H1 (cell line): ENCODE measurements at regions not wholly inside any gene's neighbourhood (a gene's known extent, or its start where the extent isn't known, plus 50 kb on each side); places are given as distances from the start of the nearest gene placed in this dataset.

Experiments used
- CTCF ChIA-PET: fragments of 300-600 bp; sonication (Branson Sonifier 250); formaldehyde crosslinking; loops from one replicate; lab custom pipeline; 2021; ENCODE audit not compliant: partially characterized antibody; lab: Charles Lee
- POLR2A ChIA-PET: fragments of 300-600 bp; sonication (Branson Sonifier 250); formaldehyde crosslinking; loops from one replicate; lab custom pipeline; 2021; ENCODE audit warnings: inconsistent platforms; ENCODE audit not compliant: partially characterized antibody; lab: Charles Lee
- DNase-seq, 2 experiments: peaks; one replicate each; pipeline versions ENCODE4 v3.0.0 to v3.0.0-alpha.2; 2010 to 2022; ENCODE audit warnings: low spot score in 2 of 2, low read depth in 1 of 2, mixed read lengths in 1 of 2
- FAIRE-seq: peaks from 2 replicates; lab custom pipeline; 2011; peaks lifted over from hg19 to GRCh38; lab: Jason Lieb, UNC
- H2AFZ ChIP-seq: 2 replicates; pipeline ENCODE4 v1.8.1; 2012; ENCODE audit warnings: low read length, inconsistent platforms
- H2AK5ac ChIP-seq: 2 replicates; pipeline ENCODE4 v1.6.1; 2013; ENCODE audit warnings: low read depth, low read length
- H2BK120ac ChIP-seq: replicated peaks from 2 replicates; pipeline ENCODE3; 2013; ENCODE audit warnings: low read depth, low read length, inconsistent platforms
- H2BK12ac ChIP-seq: 2 replicates; pipeline ENCODE4 v1.6.1; 2013; ENCODE audit warnings: low read depth, low read length
- H2BK15ac ChIP-seq: 2 replicates; pipeline ENCODE4 v1.6.1; 2013; ENCODE audit warnings: low read length
- H2BK20ac ChIP-seq: 2 replicates; pipeline ENCODE4 v1.6.1; 2013; ENCODE audit warnings: low read length
- H2BK5ac ChIP-seq: 2 replicates; pipeline ENCODE4 v1.6.1; 2013; ENCODE audit warnings: low read depth, low read length
- H3K14ac ChIP-seq: 2 replicates; pipeline ENCODE4 v1.6.1; 2013; ENCODE audit warnings: inconsistent platforms; ENCODE audit not compliant: insufficient read length
- H3K18ac ChIP-seq: 2 replicates; pipeline ENCODE4 v1.6.1; 2013; ENCODE audit warnings: low read length; ENCODE audit errors: extremely low read depth
- H3K23ac ChIP-seq: 2 replicates; pipeline ENCODE4 v1.6.1; 2013; ENCODE audit warnings: inconsistent platforms; ENCODE audit not compliant: insufficient read length
- H3K23me2 ChIP-seq: 2 replicates; pipeline ENCODE4 v1.6.1; 2013; ENCODE audit warnings: low read depth, low read length
- H3K27ac ChIP-seq: 2 replicates; pipeline ENCODE4 v1.6.1; 2011; ENCODE audit warnings: low read depth, low read length, inconsistent platforms
- H3K27me3 ChIP-seq, 4 experiments: replicated peaks in 1 of 4; 1 replicate in 1 of 4; 2 replicates in 3 of 4; pipeline versions ENCODE4 v1.6.1 to v1.8.1; 2011 to 2013; ENCODE audit warnings: low read length in 3 of 4, mild to moderate bottlenecking in 3 of 4, inconsistent platforms in 2 of 4, mixed read lengths in 2 of 4, moderate library complexity in 1 of 4; ENCODE audit not compliant: control insufficient read depth in 3 of 4, insufficient read depth in 3 of 4; ENCODE audit errors: extremely low read depth in 1 of 4
- H3K36me3 ChIP-seq, 4 experiments: 2 replicates each; pipeline versions ENCODE4 v1.6.1 to v1.8.1; 2011 to 2013; ENCODE audit warnings: mild to moderate bottlenecking in 4 of 4, low read length in 3 of 4, moderate library complexity in 2 of 4, control low read depth in 1 of 4, inconsistent platforms in 1 of 4; ENCODE audit not compliant: insufficient read depth in 4 of 4, control insufficient read depth in 2 of 4
- H3K4ac ChIP-seq: replicated peaks from 2 replicates; pipeline ENCODE3; 2013; ENCODE audit warnings: low read length, low read depth, mixed read lengths, inconsistent platforms; ENCODE audit not compliant: insufficient read length
- H3K4me1 ChIP-seq, 4 experiments: replicated peaks in 1 of 4; 1 replicate in 1 of 4; 2 replicates in 3 of 4; pipeline versions ENCODE4 v1.6.1 to v1.8.1; 2011 to 2013; ENCODE audit warnings: low read length in 3 of 4, inconsistent platforms in 2 of 4, mixed read lengths in 1 of 4; ENCODE audit not compliant: insufficient read depth in 4 of 4, control insufficient read depth in 3 of 4
- H3K4me2 ChIP-seq, 2 experiments: 2 replicates each; pipeline versions ENCODE4 v1.6.1 to v1.8.1; 2011 to 2013; ENCODE audit warnings: low read depth in 2 of 2, low read length in 2 of 2, control low read depth in 1 of 2, inconsistent platforms in 1 of 2, mild to moderate bottlenecking in 1 of 2; ENCODE audit not compliant: insufficient read depth in 1 of 2
- H3K4me3 ChIP-seq, 4 experiments: fragments of 200-600, 300-600 bp in 1 of 4; sonication (generic), shearing (Covaris generic), sonication (Bioruptor Twin) in 1 of 4; 2 replicates each; pipeline versions ENCODE4 v1.5.1 to v1.8.1; 2011 to 2016; ENCODE audit warnings: low read length in 4 of 4, low read depth in 3 of 4, control low read depth in 2 of 4, inconsistent platforms in 2 of 4, mild to moderate bottlenecking in 2 of 4, mixed read lengths in 1 of 4, moderate library complexity in 1 of 4; ENCODE audit not compliant: insufficient read depth in 2 of 4; ENCODE audit errors: extremely low read depth in 1 of 4
- H3K56ac ChIP-seq: replicated peaks from 2 replicates; pipeline ENCODE3; 2013; ENCODE audit warnings: low read depth, mild to moderate bottlenecking, mixed read lengths, low read length, inconsistent platforms; ENCODE audit not compliant: insufficient read length
- H3K79me1 ChIP-seq: 2 replicates; pipeline ENCODE4 v1.6.1; 2013; ENCODE audit warnings: low read depth, low read length, control low read depth
- H3K79me2 ChIP-seq, 2 experiments: 2 replicates each; pipeline versions ENCODE4 v1.6.1 to v1.8.1; 2012 to 2013; ENCODE audit warnings: low read length in 2 of 2, mild to moderate bottlenecking in 2 of 2, inconsistent platforms in 1 of 2; ENCODE audit not compliant: insufficient read depth in 2 of 2, control insufficient read depth in 1 of 2
- H3K9ac ChIP-seq, 4 experiments: replicated peaks in 1 of 4; 1 replicate in 1 of 4; 2 replicates in 3 of 4; pipeline versions ENCODE4 v1.6.1 to v1.8.1; 2011 to 2013; ENCODE audit warnings: low read depth in 3 of 4, low read length in 3 of 4, control low read depth in 2 of 4, mild to moderate bottlenecking in 2 of 4, moderate library complexity in 2 of 4, inconsistent platforms in 1 of 4; ENCODE audit errors: extremely low read depth in 1 of 4
- H3K9me3 ChIP-seq, 2 experiments: 2 replicates each; pipeline versions ENCODE4 v1.6.1 to v1.8.1; 2012 to 2013; ENCODE audit warnings: mild to moderate bottlenecking in 2 of 2, moderate library complexity in 2 of 2, control low read depth in 1 of 2, inconsistent platforms in 1 of 2, low read depth in 1 of 2, low read length in 1 of 2, mixed read lengths in 1 of 2; ENCODE audit not compliant: insufficient read depth in 2 of 2
- H4K20me1 ChIP-seq, 2 experiments: replicated peaks in 1 of 2; 2 replicates each; pipeline versions ENCODE3 to v1.8.1; 2011 to 2013; ENCODE audit warnings: inconsistent platforms in 2 of 2, low read length in 2 of 2, mild to moderate bottlenecking in 1 of 2; ENCODE audit not compliant: insufficient read depth in 2 of 2, control insufficient read depth in 1 of 2
- H4K5ac ChIP-seq: 2 replicates; pipeline ENCODE4 v1.6.1; 2013; ENCODE audit warnings: low read length, low read depth, mixed read lengths, inconsistent platforms; ENCODE audit not compliant: insufficient read length
- H4K8ac ChIP-seq: 2 replicates; pipeline ENCODE4 v1.8.0; 2013; ENCODE audit warnings: mild to moderate bottlenecking, moderate library complexity, low read length, inconsistent platforms; ENCODE audit not compliant: insufficient read depth; ENCODE audit errors: extremely low read depth
- H4K91ac ChIP-seq: replicated peaks from 2 replicates; pipeline ENCODE3; 2013; ENCODE audit warnings: low read length, mixed read lengths, inconsistent platforms; ENCODE audit not compliant: insufficient read length
- ATF3 ChIP-seq: IDR thresholded peaks from 2 replicates; pipeline ENCODE4 v1.6.1; 2011; ENCODE audit warnings: low read depth, mild to moderate bottlenecking, low read length; ENCODE audit not compliant: insufficient read depth
- BCL11A ChIP-seq, 2 experiments: IDR thresholded peaks; one replicate each; pipeline ENCODE4 v1.6.1; 2011; ENCODE audit warnings: low read depth in 2 of 2, low read length in 2 of 2, mild to moderate bottlenecking in 2 of 2
- CEBPB ChIP-seq: IDR thresholded peaks from 2 replicates; pipeline ENCODE4 v1.6.1; 2012; ENCODE audit warnings: low read depth, low read length
- CHD1 ChIP-seq: IDR thresholded peaks from 2 replicates; pipeline ENCODE4 v1.6.1; 2012; ENCODE audit warnings: low read depth, low read length, improper control_type of control experiment
- CREB1 ChIP-seq: IDR thresholded peaks from 2 replicates; pipeline ENCODE4 v1.6.1; 2012; ENCODE audit warnings: inconsistent platforms
- CTCF ChIP-seq, 3 experiments: IDR thresholded peaks; 1 replicate in 2 of 3; 2 replicates in 1 of 3; pipeline versions ENCODE4 v1.5.1 to v1.6.1; 2011; ENCODE audit warnings: low read length in 3 of 3, mild to moderate bottlenecking in 3 of 3, inconsistent platforms in 2 of 3, low read depth in 1 of 3, moderate library complexity in 1 of 3; ENCODE audit not compliant: insufficient read depth in 1 of 3; ENCODE audit errors: control extremely low read depth in 1 of 3
- EGR1 ChIP-seq: IDR thresholded peaks from 2 replicates; pipeline ENCODE4 v1.6.1; 2011; ENCODE audit warnings: low read depth, low read length, borderline replicate concordance
- HDAC6 ChIP-seq: IDR thresholded peaks from one replicate; pipeline ENCODE4 v1.7.1; 2012; ENCODE audit warnings: low read depth, mild to moderate bottlenecking, inconsistent platforms, low read length, moderate library complexity
- MAFK ChIP-seq: IDR thresholded peaks from 2 replicates; pipeline ENCODE4 v1.6.1; 2012; ENCODE audit warnings: low read depth, mild to moderate bottlenecking, improper control_type of control experiment, low read length
- POLR2A ChIP-seq, 2 experiments: IDR thresholded peaks; 1 replicate in 1 of 2; 2 replicates in 1 of 2; pipeline ENCODE4 v1.6.1; 2011; ENCODE audit warnings: low read depth in 2 of 2, low read length in 2 of 2, mild to moderate bottlenecking in 2 of 2; ENCODE audit errors: control extremely low read depth in 1 of 2
- SIRT6 ChIP-seq: IDR thresholded peaks from one replicate; pipeline ENCODE4 v1.7.1; 2012; ENCODE audit warnings: low read length, inconsistent platforms
- SP4 ChIP-seq: IDR thresholded peaks from 2 replicates; pipeline ENCODE4 v1.6.1; 2012; ENCODE audit warnings: low read length, inconsistent platforms
- TEAD4 ChIP-seq: IDR thresholded peaks from 2 replicates; pipeline ENCODE4 v1.6.1; 2012; ENCODE audit warnings: low read depth, low read length, inconsistent platforms, mixed read lengths
- YY1 ChIP-seq: IDR thresholded peaks from 2 replicates; pipeline ENCODE4 v1.6.1; 2011; ENCODE audit warnings: low read depth, mild to moderate bottlenecking, low read length
- WGBS, 2 experiments: shearing (Covaris generic) in 1 of 2; methylation state at CpG; one replicate each; pipeline versions ENCODE4 v1.1.6 to v1.1.7; 2013 to 2015; ENCODE audit warnings: low lambda C conversion rate in 2 of 2, mixed read lengths in 2 of 2, inconsistent platforms in 1 of 2, low coverage in 1 of 2, missing lambda C conversion rate in 1 of 2; ENCODE audit not compliant: insufficient replicate concordance in 2 of 2, insufficient coverage in 1 of 2, insufficient read length in 1 of 2; ENCODE audit errors: extremely low coverage in 1 of 2, missing lambda C conversion rate in 1 of 2; 5-methylcytosine and 5-hydroxymethylcytosine counted together

- Histone ChIP-seq H3K56ac (no peak overlapping the region), H3K18ac (no peak overlapping the region), H2AFZ (no peak overlapping the region), H3K4me2 (no peak overlapping the region), H3K4ac (no peak overlapping the region), H3K27me3 (no peaks in the 10 kb centered on the region), H2BK20ac (no peak overlapping the region), H4K8ac (no peak overlapping the region), H3K9ac (no peak overlapping the region), H3K79me2 (no peaks in the 10 kb centered on the region), H4K91ac (no peak overlapping the region), H3K36me3 (no peaks in the 10 kb centered on the region), H3K23me2 (no peaks in the 10 kb centered on the region), H2BK120ac (no peak overlapping the region), H3K23ac (no peak overlapping the region), H3K27ac (no peak overlapping the region), H2BK5ac (no peak overlapping the region), H2BK12ac (no peak overlapping the region), H2AK5ac (no peak overlapping the region), H4K20me1 (no peaks in the 10 kb centered on the region), H4K5ac (no peak overlapping the region), H3K79me1 (no peaks in the 10 kb centered on the region), H3K14ac (no peak overlapping the region), H2BK15ac (no peak overlapping the region), H3K9me3 (no peaks in the 10 kb centered on the region), H3K4me1 (no peaks in the 10 kb centered on the region), H3K4me3 (no peak overlapping the region)
- DNase-seq, result no peak
- no peak for FAIRE-seq
- CTCF ChIA-PET, result interaction anchor here (0.6 kb wide), 1 partner anchor 83 kb away, joined by 3 read pairs; no protein-coding TSS in a partner anchor
- POLR2A ChIA-PET, result no interaction called here
- 89% methylated on average over 5 of the region's 5 CpGs; no CpG with 5 or more reads in 1 of the 2 experiments for WGBS, 2 experiments
- no peak for TF ChIP-seq BCL11A (IDR thresholded peaks at IDR 0.05; ENCODE audit: low read depth in 2 of 2, low read length in 2 of 2)
- TF ChIP-seq HDAC6, result no peak
- no peak for TF ChIP-seq SIRT6
- no peak for TF ChIP-seq MAFK
- TF ChIP-seq CHD1, result no peak
- no peak for TF ChIP-seq CTCF (IDR thresholded peaks at IDR 0.05; ENCODE audit: control extremely low read depth in 1 of 3, insufficient read depth in 1 of 3, low read depth in 1 of 3, low read length in 3 of 3)
- TF ChIP-seq TEAD4, result no peak
- TF ChIP-seq POLR2A (IDR thresholded peaks at IDR 0.05; ENCODE audit: control extremely low read depth in 1 of 2, low read depth in 2 of 2, low read length in 2 of 2), result no peak
- TF ChIP-seq SP4, result no peak
- no peak for TF ChIP-seq EGR1
- TF ChIP-seq YY1, result no peak
- no peak for TF ChIP-seq CREB1
- TF ChIP-seq ATF3, result no peak
- TF ChIP-seq CEBPB, result no peak
Measured at GRCh38 chr12:74660442-74660841, 122.8 kb downstream of the ATXN7L3B start.
